ENCODE measurements at regions not wholly inside any gene's neighbourhood (a gene's known extent, or its start where the extent isn't known, plus 50 kb on each side); places are given as distances from the start of the nearest gene placed in this dataset.

DNA sequence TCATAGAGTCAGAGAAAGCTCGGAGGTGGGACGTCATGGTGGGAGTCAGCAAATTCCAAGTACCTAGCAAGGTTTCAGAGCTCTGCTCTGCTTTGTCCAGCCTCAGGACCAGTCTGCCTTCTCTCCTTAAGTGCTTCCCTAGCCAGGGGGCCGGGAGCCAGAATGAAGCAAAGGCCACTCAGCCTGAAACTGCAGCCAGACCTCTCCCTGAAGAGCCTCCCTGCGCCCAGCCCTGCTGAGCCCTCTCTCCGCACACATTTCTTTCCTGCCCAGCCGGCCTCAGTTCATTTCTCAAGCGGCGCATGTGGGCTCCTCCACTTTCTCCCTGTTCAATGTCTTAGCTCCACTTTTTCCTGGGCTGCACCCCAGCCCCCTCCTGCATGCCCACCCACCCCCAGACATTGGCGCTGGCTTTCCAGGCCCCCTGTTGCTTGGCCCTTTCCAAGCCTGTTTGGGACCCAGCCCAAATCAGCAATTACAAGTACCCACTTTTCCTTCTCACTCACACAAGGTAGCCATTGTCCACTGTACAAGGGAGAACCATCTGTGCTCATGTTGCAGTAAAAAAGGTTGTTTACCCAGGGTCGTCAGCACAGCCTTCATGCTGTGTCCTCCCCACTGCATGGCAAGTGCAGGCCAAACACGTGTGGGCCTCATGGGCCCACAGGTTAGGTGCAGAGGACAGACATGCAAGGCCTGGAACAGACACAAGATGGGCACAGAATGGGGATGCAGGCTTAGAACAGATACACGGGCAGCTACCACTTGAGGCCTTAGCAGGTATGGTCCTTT, 147.1 kb downstream of the MRPL14 start:
- no peak for DNase-seq

DNA sequence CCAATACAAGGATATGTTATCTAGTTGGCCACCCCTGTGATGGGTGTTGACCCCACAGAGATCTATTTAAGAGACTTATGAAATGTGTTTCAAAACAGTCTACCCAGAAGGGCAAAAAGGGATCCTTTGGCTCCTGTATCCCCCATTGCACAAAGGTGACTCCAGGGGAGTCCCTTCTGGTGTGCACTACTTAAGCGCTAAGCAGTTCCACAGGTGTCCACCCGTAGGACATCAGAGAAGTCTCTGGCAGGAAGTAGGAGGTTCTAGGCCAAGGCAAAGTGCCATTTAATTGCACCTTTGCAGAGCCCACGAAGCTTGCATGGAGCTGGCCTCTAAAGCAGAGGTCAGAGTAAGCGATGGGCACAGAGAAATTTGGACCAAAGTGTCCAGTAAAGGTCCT, 147.7 kb downstream of the MRPL14 start:
- DNase-seq, result no peak

DNA sequence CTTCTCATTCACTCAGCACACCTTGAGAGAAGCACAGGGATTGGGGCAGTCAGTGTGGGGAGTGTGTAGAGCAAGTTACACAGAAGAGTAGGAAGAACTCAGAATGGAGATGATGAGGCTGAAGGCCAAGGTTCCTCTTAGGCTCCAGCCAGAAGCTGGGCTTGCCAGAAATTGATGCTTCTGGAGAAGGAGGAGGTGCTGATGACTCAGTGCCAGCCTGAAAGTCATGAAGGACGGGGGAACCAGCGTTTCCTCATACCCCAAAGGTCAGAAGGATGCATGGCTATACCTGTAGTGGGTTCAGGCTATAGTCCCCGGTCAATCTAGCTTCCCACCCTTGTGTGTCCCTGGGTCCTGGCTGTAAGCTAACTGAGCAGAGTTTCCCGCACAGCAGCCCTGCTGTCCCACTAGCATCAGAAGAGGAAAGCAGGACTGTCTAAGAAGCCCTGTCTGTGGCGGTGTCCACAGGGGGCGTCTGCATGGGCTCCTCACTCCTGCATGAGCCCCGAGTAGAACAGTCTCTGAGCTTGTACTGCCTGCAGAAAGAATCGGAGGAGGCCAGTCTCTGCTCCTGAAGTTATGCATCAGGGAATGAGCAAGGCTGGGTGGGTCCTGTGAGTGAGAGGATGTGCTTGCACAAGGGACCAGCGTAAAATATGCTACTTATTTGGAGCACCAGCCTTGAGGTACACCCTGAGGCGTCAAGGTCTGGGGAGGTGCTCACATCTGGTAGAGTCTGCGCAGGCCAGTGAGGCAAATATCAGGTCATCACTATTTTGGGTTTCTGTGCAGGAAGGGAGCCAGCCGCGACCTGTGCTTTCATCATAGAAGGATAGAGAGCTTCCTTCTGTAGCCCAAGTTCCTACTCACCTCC, 148.5 kb downstream of the MRPL14 start:
- no peak for DNase-seq

DNA sequence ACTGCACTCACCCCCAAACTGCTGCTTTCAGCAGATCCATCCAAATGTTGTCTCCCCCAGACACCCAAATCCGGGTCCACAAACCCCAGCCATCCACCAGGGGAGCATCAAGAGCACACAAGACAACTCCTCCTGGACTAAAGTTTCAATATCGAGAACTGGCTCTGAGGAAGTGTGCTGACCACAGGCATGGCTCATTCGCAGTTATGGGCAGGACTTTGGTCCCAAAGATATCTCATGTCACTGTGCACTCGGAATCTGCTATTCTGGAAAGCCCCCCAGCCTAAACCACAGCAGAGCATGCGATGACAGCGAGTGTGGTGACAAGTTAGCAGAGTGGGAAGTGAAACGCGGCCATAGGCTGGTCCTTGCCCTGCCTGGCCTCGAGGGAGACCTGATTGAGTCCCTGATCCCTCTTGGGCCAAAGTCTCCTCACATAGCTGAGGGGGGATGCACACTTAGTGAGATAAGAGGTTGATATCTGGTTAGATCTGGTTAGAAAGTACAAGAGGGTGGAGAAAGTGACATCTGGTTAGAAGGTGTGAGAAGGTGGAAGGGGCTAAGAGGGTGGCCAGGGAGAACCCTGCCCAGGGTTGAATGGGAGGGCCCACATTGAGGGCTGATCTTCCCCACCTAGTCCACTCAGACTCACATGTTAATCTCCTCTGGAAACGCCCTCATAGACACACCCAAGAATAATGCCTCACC, 149.7 kb downstream of the MRPL14 start:
- DNase-seq, result no peak

- no peak for DNase-seq
Observed at GRCh38 chr6:43976706-43977403, 150.4 kb downstream of the MRPL14 start.

DNA sequence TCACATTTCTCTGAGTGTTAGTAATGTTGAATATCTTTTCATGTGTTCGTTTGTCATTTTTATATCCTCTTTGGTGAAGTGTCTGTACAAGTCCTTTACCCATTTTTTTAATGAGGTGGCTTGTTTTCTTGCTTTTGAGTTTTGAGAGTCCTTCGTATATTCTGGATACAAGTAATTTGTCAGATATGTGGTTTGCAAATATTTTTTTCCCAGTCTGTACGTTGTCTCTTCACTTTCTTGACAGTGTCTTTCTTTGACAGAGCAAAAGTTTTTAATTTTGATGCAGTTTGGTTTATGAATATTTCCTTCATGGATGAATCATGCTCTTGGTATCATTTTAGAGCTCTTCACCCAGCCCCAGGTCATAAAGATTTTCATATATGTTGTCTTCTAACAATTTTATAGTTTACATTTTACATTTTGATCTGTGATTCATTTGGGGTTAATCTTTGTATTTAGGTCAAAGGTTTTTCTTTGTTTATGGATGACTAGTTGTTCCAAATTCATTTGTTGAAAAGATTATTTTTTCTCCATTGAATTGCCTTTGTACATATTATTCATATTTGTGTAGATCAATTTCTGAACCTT, 152.5 kb downstream of the MRPL14 start:
- no peak for DNase-seq

DNA sequence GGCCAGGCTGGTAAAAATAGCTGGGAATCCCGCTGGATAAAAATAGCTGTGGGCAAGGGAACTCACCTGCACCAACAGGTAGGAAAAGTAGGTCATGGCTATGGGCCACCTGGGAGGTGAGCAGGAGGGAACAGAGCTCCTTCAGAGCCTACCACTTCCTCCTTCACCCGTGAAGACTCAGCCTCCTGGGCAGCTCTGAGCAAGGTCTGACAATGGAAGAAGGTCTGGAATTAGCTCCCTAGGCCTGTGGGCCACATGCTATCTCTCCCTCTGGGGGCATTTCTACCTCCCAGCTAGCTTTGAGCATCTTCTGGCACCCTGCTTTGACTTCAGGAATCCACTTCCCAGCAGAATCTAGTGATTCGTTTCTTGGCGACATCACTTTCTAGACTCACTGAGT, 153.9 kb downstream of the MRPL14 start:
- no peak for DNase-seq

DNA sequence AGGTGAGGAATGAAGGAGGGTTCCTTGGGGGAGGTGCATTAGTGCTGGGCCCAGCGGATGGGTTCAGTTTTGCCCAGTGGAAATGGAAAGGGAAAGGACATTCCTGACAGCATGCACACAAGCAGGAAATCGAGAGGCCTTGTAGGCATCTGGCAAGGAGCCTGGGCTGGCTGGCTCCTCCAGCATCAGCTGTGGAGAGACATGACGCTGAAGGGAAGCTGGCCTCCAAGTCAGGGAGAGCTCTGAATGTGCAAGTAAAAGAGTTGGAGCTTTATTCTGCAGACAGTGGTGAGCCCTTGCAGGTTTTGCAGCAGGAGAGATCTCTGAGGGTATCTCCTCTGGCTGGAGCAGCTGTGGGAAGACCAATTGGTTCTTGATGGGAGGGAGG, 154.3 kb downstream of the MRPL14 start:
- no peak for DNase-seq

DNA sequence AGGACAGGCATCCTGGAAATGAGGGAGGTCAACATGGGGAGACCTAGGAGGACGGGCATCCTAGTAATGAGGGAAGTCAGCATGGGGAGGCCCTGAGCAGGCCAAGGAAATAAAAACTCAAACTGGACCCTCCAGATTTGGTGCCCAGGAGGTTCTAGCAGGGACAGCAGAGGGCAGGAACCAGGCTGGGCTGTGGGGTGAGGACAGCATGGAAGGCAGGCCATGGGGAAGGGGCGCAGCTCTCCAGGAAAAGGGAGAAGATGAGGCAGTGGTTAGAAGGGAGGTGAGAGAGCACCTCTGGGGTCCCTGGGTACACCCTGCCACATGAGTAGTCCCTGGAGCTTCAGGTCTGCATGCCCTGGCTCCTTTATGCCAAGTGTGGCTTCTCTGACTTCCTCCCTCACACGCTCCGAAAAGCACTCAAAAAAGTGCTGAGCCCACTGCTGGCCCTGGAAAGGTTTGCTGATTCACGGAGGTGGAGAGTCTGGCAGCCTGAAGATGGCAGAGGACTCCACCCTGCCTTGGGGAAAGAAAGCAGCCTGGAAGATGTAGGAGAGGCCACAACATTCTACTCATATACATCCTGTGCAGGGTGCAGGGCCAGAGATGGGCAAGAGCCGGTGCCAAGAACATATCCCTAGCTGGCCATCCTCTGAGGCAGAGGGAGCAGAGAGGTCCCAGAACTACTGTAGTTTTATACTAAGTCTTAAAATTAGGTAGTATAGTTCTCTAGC, 154.9 kb downstream of the MRPL14 start:
- no peak for DNase-seq

- DNase-seq, result no peak
Observed at GRCh38 chr6:43971776-43972126, 155.5 kb downstream of the MRPL14 start.

GRCh38 chr6:43970913-43971775, 156.1 kb downstream of the MRPL14 start:
- no peak for DNase-seq

DNA sequence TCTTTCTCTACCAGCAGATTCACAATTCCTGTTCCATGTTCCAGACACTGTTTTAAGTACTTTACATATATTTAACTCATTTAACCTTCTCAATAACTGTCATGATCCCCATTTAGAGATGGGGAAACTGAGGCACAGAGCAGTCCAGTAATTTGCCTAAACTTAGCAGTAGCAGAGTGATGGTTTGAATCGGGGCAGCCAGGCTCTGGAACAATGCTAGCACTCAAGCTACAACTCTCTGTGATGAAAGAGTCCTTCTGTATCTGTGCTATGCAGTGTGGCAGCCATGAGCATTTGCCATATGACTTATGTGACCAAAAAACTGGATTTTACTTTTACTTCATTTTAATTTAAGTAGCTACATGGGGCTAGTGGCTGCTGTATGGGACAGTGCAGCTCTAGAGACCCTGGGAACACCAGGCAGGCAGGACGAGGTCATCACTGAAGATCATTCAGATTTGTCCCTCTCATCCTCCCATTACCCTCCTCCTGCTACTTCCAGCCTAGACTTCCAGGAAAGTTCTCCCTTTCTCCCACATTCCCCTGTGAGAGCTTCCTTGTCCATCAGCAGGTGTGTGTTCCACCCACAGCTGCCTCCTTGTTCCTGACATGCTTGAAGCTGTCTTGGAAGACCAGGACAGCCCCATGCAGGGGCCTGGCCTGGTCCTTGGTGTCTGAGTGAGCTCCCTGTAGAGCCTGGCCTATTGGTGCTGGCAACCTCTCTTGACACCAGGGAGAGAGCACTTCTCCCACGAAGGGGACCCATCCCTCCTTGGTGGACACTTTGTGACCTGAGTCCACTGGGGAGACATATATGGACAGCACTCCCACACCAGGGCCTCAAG, 157.0 kb downstream of the MRPL14 start:
- no peak for DNase-seq

GRCh38 chr6:43969158-43969981, 157.9 kb downstream of the MRPL14 start:
- no peak for DNase-seq

- DNase-seq, result no peak
Observed at GRCh38 chr6:43968110-43968965, 158.9 kb downstream of the MRPL14 start.

GRCh38 chr6:43967719-43968091, 159.5 kb downstream of the MRPL14 start:
- DNase-seq, result no peak

- no peak for DNase-seq
Observed at GRCh38 chr6:43966853-43967718, 160.2 kb downstream of the MRPL14 start.

GRCh38 chr6:43966374-43966658, 160.9 kb downstream of the MRPL14 start:
- no peak for DNase-seq

Data from AML-193 (cell line).